T-helper 2 cell treated with Interferon-gamma antibody and Interleukin-4, amounts not matched to agents 100 ng/mL and 5 ng/mL, for 36 hours (primary cell): ENCODE measurements at regions not wholly inside any gene's neighbourhood (a gene's known extent, or its start where the extent isn't known, plus 50 kb on each side); places are given as distances from the start of the nearest gene placed in this dataset.

Source experiments
- intact Hi-C: fragments of 100-400 bp; cut with micrococcal nuclease; formaldehyde crosslinking; loops from one replicate; pipeline ENCODE4 v1.15.1; 2023

GRCh38 chr4:12586242-12587006 is 897.7 kb downstream of the RAB28 start:
- intact Hi-C loops: no loop called here

GRCh38 chr4:12584116-12584875 is 899.8 kb downstream of the RAB28 start:
- intact Hi-C loops: no loop called here

- intact Hi-C loops: no loop called here
Observed at GRCh38 chr4:12583275-12583674, 900.9 kb downstream of the RAB28 start.

- intact Hi-C loops: no loop called here
Observed at GRCh38 chr4:12580787-12581186, 903.4 kb downstream of the RAB28 start.

GRCh38 chr4:12579172-12579571 is 905.0 kb downstream of the RAB28 start:
- intact Hi-C loops: no loop called here

GRCh38 chr4:12576409-12576808 is 907.7 kb downstream of the RAB28 start:
- intact Hi-C loops: no loop called here

- intact Hi-C loops: no loop called here
Observed at GRCh38 chr4:12573716-12574115, 910.4 kb downstream of the RAB28 start.

- intact Hi-C loops: no loop called here
Observed at GRCh38 chr4:12562476-12563140, 921.5 kb downstream of the RAB28 start.

- intact Hi-C loops: no loop called here
Observed at GRCh38 chr4:12562021-12562420, 922.1 kb downstream of the RAB28 start.

- intact Hi-C loops: no loop called here
Observed at GRCh38 chr4:12555011-12555410, 929.1 kb downstream of the RAB28 start.

- intact Hi-C loops: no loop called here
Observed at GRCh38 chr4:12548678-12549077, 935.5 kb downstream of the RAB28 start.

GRCh38 chr4:12545812-12546211 is 938.3 kb downstream of the RAB28 start:
- intact Hi-C loops: no loop called here

GRCh38 chr4:12538162-12538561 is 946.0 kb downstream of the RAB28 start:
- intact Hi-C loops: no loop called here

GRCh38 chr4:12534684-12535083 is 949.5 kb downstream of the RAB28 start:
- intact Hi-C loops: no loop called here

- intact Hi-C loops: no loop called here
Observed at GRCh38 chr4:12519426-12519825, 964.7 kb downstream of the RAB28 start.

GRCh38 chr4:12507868-12508481 is 976.2 kb downstream of the RAB28 start:
- intact Hi-C loops: no loop called here

GRCh38 chr4:12500409-12500808 is 983.7 kb downstream of the RAB28 start:
- intact Hi-C loops: no loop called here

- intact Hi-C loops: no loop called here
Observed at GRCh38 chr4:12499693-12500092, 984.4 kb downstream of the RAB28 start.

- intact Hi-C loops: no loop called here
Observed at GRCh38 chr4:12495211-12495610, 988.9 kb downstream of the RAB28 start.

GRCh38 chr4:12492730-12493393 is 991.3 kb downstream of the RAB28 start:
- intact Hi-C loops: no loop called here

GRCh38 chr4:12488672-12489071 is 995.5 kb downstream of the RAB28 start:
- intact Hi-C loops: no loop called here
